ENCODE measurements at regions not wholly inside any gene's neighbourhood (a gene's known extent, or its start where the extent isn't known, plus 50 kb on each side); places are given as distances from the start of the nearest gene placed in this dataset.

DNA sequence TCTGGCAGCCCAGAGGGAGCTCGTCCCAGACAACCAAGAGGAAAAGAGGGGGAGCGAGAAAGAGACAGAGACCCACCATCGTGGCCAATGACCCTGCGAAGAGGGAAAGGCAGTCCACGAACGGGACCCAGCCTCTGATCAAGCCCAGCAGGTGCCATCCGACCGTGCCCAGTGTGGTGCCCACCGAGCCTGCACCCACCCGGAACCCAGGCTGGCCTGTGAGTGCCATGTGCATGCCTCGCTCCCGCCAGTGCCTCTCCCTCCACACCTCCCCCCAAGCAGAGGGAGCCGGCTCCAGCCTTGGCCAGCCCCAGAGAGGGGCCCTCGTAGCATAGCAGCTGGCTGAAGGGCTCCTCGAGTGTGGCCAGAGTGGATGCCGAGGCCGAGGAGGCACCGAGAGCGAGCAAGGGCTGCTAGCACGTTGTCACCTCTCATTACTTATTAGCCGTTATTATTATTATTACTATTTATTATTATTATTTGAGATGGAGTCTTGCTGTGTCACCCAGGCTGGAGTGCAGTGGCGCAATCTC is 130.7 kb upstream of the CHRM3 start:
- H3K36me3 ChIP-seq: no peaks in the 10 kb centered on the region
- no peak overlapping the region for H3K4me3 ChIP-seq (ENCODE audit: low read depth in 1 of 2, low read length in 1 of 2)
- no peaks in the 10 kb centered on the region for H3K9me3 ChIP-seq
- TF ChIP-seq, protein P1, sequence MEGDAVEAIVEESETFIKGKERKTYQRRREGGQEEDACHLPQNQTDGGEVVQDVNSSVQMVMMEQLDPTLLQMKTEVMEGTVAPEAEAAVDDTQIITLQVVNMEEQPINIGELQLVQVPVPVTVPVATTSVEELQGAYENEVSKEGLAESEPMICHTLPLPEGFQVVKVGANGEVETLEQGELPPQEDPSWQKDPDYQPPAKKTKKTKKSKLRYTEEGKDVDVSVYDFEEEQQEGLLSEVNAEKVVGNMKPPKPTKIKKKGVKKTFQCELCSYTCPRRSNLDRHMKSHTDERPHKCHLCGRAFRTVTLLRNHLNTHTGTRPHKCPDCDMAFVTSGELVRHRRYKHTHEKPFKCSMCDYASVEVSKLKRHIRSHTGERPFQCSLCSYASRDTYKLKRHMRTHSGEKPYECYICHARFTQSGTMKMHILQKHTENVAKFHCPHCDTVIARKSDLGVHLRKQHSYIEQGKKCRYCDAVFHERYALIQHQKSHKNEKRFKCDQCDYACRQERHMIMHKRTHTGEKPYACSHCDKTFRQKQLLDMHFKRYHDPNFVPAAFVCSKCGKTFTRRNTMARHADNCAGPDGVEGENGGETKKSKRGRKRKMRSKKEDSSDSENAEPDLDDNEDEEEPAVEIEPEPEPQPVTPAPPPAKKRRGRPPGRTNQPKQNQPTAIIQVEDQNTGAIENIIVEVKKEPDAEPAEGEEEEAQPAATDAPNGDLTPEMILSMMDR (IDR thresholded peaks at IDR 0.05): no peak
- H3K27ac ChIP-seq: no peak overlapping the region
- no peaks in the 10 kb centered on the region for H3K27me3 ChIP-seq
- no peaks in the 10 kb centered on the region for H3K4me1 ChIP-seq (ENCODE audit: control insufficient read depth in 1 of 2, insufficient read depth in 1 of 2, low read depth in 1 of 2, low read length in 1 of 2)

DNA sequence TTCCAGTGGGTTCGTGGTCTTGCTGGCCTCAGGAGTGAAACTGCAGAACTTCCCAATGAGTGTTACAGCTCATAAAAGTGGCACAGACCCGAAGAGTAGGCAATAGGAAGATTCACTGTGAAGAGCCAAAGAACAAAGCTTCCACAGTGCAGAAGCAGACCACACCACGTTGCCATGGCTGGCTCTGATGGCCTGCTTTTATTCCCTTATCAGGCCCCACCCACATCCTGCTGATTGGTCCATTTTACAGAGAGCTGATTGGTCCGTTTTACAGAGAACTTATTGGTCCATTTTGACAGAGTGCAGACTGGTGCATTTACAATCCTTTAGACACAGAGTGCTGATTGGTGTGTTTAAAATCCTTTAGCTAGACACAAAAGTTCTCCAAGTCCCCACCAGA is 131.4 kb upstream of the CHRM3 start:
- no peaks in the 10 kb centered on the region for H3K9me3 ChIP-seq
- no peaks in the 10 kb centered on the region for H3K36me3 ChIP-seq
- no peak overlapping the region for H3K27ac ChIP-seq
- H3K4me1 ChIP-seq (ENCODE audit: control insufficient read depth in 1 of 2, insufficient read depth in 1 of 2, low read depth in 1 of 2, low read length in 1 of 2): no peaks in the 10 kb centered on the region
- no peaks in the 10 kb centered on the region for H3K27me3 ChIP-seq
- H3K4me3 ChIP-seq (ENCODE audit: low read depth in 1 of 2, low read length in 1 of 2): no peak overlapping the region
- TF ChIP-seq, protein P1 (IDR thresholded peaks at IDR 0.05): no peak

DNA sequence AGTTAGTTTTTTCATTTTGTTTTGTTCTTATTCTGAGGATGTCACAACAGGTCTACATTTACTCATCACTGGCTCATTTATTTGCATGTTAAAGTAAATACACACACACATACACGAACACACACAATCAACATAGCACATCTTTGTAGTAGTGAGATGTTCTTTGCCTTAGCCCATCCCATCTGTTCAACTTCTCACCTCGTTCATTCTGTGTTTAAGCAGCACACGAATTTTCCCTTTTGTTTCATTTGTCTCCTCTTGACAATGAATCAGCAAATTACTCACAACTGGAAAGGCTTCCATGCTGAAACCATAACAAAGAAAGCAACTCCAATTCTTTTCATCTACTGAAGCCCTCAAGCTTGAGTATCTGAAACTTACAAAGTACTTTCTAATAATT is 133.3 kb upstream of the CHRM3 start:
- no peaks in the 10 kb centered on the region for H3K27me3 ChIP-seq
- H3K4me3 ChIP-seq (ENCODE audit: low read depth in 1 of 2, low read length in 1 of 2): no peak overlapping the region
- TF ChIP-seq, protein P1 (IDR thresholded peaks at IDR 0.05): no peak
- H3K9me3 ChIP-seq: no peaks in the 10 kb centered on the region
- no peaks in the 10 kb centered on the region for H3K36me3 ChIP-seq
- no peaks in the 10 kb centered on the region for H3K4me1 ChIP-seq (ENCODE audit: control insufficient read depth in 1 of 2, insufficient read depth in 1 of 2, low read depth in 1 of 2, low read length in 1 of 2)
- no peak overlapping the region for H3K27ac ChIP-seq

DNA sequence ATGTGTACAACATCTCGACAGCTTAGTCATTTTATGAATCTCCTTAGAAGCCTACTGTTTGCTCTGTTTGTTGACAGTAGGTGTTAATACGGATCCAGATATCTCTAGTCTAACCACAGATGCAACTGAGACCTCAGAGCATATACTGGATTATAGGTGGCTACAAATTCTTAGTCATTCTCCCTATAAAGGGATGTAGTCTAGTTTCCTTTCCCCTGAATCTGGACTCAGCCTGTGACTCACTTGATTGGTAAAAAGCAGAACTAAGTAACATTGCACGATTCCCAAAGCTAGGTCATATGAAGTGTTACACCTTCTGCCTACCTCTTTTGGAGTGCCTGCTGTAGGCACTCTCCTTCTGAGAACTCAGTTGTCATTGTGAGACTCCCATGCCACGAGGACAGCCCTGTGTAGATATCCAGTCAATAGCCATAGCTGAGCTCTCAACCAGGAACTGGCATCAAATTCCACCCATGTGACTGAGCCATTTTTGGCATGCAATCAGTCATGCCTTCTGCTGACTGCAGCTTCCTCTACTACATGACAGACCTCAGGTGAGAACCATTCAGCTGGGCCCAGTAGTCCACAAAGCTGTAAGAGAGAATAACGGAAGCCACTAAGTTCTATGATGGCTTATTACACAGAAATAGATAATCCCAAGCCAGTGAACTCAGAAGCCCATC is 135.9 kb upstream of the CHRM3 start:
- H3K27ac ChIP-seq: no peak overlapping the region
- no peaks in the 10 kb centered on the region for H3K36me3 ChIP-seq
- no peaks in the 10 kb centered on the region for H3K27me3 ChIP-seq
- no peak overlapping the region for H3K4me3 ChIP-seq (ENCODE audit: low read depth in 1 of 2, low read length in 1 of 2)
- no peaks in the 10 kb centered on the region for H3K4me1 ChIP-seq (ENCODE audit: control insufficient read depth in 1 of 2, insufficient read depth in 1 of 2, low read depth in 1 of 2, low read length in 1 of 2)
- TF ChIP-seq, protein P1 (IDR thresholded peaks at IDR 0.05): no peak
- no peaks in the 10 kb centered on the region for H3K9me3 ChIP-seq

DNA sequence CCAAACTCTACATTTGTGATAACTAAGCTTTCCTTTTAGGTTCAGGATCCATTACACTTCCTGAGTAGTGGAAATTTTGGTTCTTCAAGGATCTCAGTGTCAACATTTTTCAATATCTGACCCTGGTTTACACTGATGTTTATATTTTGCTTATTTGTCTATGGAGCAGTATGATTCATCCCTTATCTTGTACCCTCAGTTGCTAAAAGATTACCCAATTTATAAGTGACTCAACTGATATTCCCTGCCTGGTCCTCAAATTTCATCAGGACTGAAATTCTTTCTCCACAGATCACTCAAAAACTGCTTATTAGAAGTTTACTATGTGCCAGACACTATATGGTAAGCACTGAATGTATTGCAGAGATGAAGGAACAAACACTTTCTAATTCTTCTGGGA is 139.1 kb upstream of the CHRM3 start:
- no peaks in the 10 kb centered on the region for H3K36me3 ChIP-seq
- no peak overlapping the region for H3K4me3 ChIP-seq (ENCODE audit: low read depth in 1 of 2, low read length in 1 of 2)
- no peak overlapping the region for H3K27ac ChIP-seq
- TF ChIP-seq, protein P1 (IDR thresholded peaks at IDR 0.05): no peak
- H3K27me3 ChIP-seq: no peaks in the 10 kb centered on the region
- H3K9me3 ChIP-seq: no peaks in the 10 kb centered on the region
- H3K4me1 ChIP-seq (ENCODE audit: control insufficient read depth in 1 of 2, insufficient read depth in 1 of 2, low read depth in 1 of 2, low read length in 1 of 2): no peaks in the 10 kb centered on the region

All from neutrophil (primary cell).